Uterus (tissue), 3 donors: ENCODE measurements at regions not wholly inside any gene's neighbourhood (a gene's known extent, or its start where the extent isn't known, plus 50 kb on each side); places are given as distances from the start of the nearest gene placed in this dataset.

Experiments used
- DNase-seq, 2 donors: peaks; one replicate each; pipeline ENCODE4 v3.0.0-alpha.2; 2019 to 2020
- H3K27ac ChIP-seq, 2 donors: fragments of 200-600 bp; sonication (generic); 1 replicate in 1 of 2; 2 replicates in 1 of 2; pipeline ENCODE4 v1.5.1; 2016 to 2018
- H3K27me3 ChIP-seq, 2 donors: fragments of 200-600 bp; sonication (generic); one replicate each; pipeline ENCODE4 v1.5.1; 2018 to 2019; ENCODE audit warnings: control low read depth in 1 of 2
- H3K36me3 ChIP-seq, 2 donors: fragments of 200-600 bp; sonication (generic); one replicate each; pipeline ENCODE4 v1.5.1; 2019; ENCODE audit warnings: control low read depth in 1 of 2
- H3K4me1 ChIP-seq, 2 donors: fragments of 200-600 bp; sonication (generic); one replicate each; pipeline ENCODE4 v1.5.1; 2018 to 2019; ENCODE audit warnings: control low read depth in 1 of 2
- H3K4me3 ChIP-seq, 2 donors: fragments of 200-600 bp; sonication (generic); 1 replicate in 1 of 2; 2 replicates in 1 of 2; pipeline ENCODE4 v1.5.1; 2018 to 2019; ENCODE audit warnings: mild to moderate bottlenecking in 1 of 2
- H3K9me3 ChIP-seq, 2 donors: fragments of 200-600 bp; sonication (generic); one replicate each; pipeline ENCODE4 v1.5.1; 2019; ENCODE audit warnings: control low read depth in 1 of 2
- CTCF ChIP-seq, 4 experiments: fragments of 200-600 bp in 2 of 4; fragments of 450-650 bp in 2 of 4; sonication (generic) in 2 of 4; IDR thresholded peaks; one replicate each; pipeline ENCODE4 v1.5.1; 2016 to 2019; ENCODE audit warnings: antibody characterized with exemption in 4 of 4, mild to moderate bottlenecking in 2 of 4, moderate library complexity in 1 of 4
- POLR2A ChIP-seq, 2 donors: fragments of 450-650 bp; IDR thresholded peaks; one replicate each; pipeline ENCODE4 v1.6.1; 2016; ENCODE audit warnings: antibody characterized with exemption in 2 of 2, mild to moderate bottlenecking in 1 of 2, moderate library complexity in 1 of 2
- intact Hi-C: fragments of 100-400 bp; cut with DNase I; formaldehyde crosslinking; loops from one replicate; pipeline ENCODE4 v1.15.1; 2023; ENCODE audit warnings: low total_unique reads
- donor health status: DM: yes; HTN: yes; CAD: no.

- Histone ChIP-seq H3K4me3 (no peak overlapping the region), H3K27me3 (no peaks in the 10 kb centered on the region), H3K36me3 (no peaks in the 10 kb centered on the region), H3K27ac (no peak overlapping the region), H3K4me1 (no peaks in the 10 kb centered on the region), H3K9me3 (no peaks in the 10 kb centered on the region)
- no peak for DNase-seq
- TF ChIP-seq CTCF (IDR thresholded peaks at IDR 0.05) (no peak), POLR2A (IDR thresholded peaks at IDR 0.05) (no peak)
- intact Hi-C loops, result no loop called here
These were observed 648.5 kb downstream of the LMO4 start for GRCh38 chr1:87977145-87977544.

- H3K27ac ChIP-seq, result no peak overlapping the region
- DNase-seq, result no peak
- H3K36me3 ChIP-seq, result no peaks in the 10 kb centered on the region
- H3K9me3 ChIP-seq, result no peaks in the 10 kb centered on the region
- intact Hi-C loops, result no loop called here
- H3K4me1 ChIP-seq, result no peaks in the 10 kb centered on the region
- no peaks in the 10 kb centered on the region for H3K27me3 ChIP-seq
- TF ChIP-seq POLR2A (IDR thresholded peaks at IDR 0.05) (no peak), CTCF (IDR thresholded peaks at IDR 0.05) (no peak)
- H3K4me3 ChIP-seq, result no peak overlapping the region
These were observed 650.4 kb downstream of the LMO4 start for GRCh38 chr1:87979079-87979478.

- Histone ChIP-seq H3K27ac (no peak overlapping the region), H3K36me3 (no peaks in the 10 kb centered on the region), H3K9me3 (no peaks in the 10 kb centered on the region), H3K4me1 (no peaks in the 10 kb centered on the region), H3K27me3 (no peaks in the 10 kb centered on the region), H3K4me3 (no peak overlapping the region)
- TF ChIP-seq POLR2A (IDR thresholded peaks at IDR 0.05), result no peak
- TF ChIP-seq CTCF (IDR thresholded peaks at IDR 0.05), result no peak
- DNase-seq, result no peak
- intact Hi-C loops, result no loop called here
These were observed 651.8 kb downstream of the LMO4 start for GRCh38 chr1:87980494-87980893.

- Histone ChIP-seq H3K36me3 (no peaks in the 10 kb centered on the region), H3K9me3 (no peaks in the 10 kb centered on the region), H3K27me3 (no peaks in the 10 kb centered on the region), H3K4me3 (no peak overlapping the region), H3K27ac (no peak overlapping the region), H3K4me1 (no peaks in the 10 kb centered on the region)
- DNase-seq, result no peak
- intact Hi-C loops, result no loop called here
- TF ChIP-seq CTCF (IDR thresholded peaks at IDR 0.05) (no peak), POLR2A (IDR thresholded peaks at IDR 0.05) (no peak)
These were observed 652.7 kb downstream of the LMO4 start for GRCh38 chr1:87981386-87981785.

GRCh38 chr1:87981810-87982209 lies 653.1 kb downstream of the LMO4 start:
- H3K36me3 ChIP-seq, result no peaks in the 10 kb centered on the region
- no peak overlapping the region for H3K4me3 ChIP-seq
- no peak for DNase-seq
- H3K4me1 ChIP-seq, result no peaks in the 10 kb centered on the region
- no peaks in the 10 kb centered on the region for H3K27me3 ChIP-seq
- TF ChIP-seq CTCF (IDR thresholded peaks at IDR 0.05) (no peak), POLR2A (IDR thresholded peaks at IDR 0.05) (no peak)
- no peak overlapping the region for H3K27ac ChIP-seq
- intact Hi-C loops, result no loop called here
- no peaks in the 10 kb centered on the region for H3K9me3 ChIP-seq
